Endothelial cell of umbilical vein (primary cell): ENCODE measurements at regions not wholly inside any gene's neighbourhood (a gene's known extent, or its start where the extent isn't known, plus 50 kb on each side); places are given as distances from the start of the nearest gene placed in this dataset.

Experiments
- CTCF ChIP-seq, 2 donors: IDR thresholded peaks; 1 replicate in 1 of 2; 2 replicates in 1 of 2; pipeline ENCODE4 v1.5.1; 2011; ENCODE audit warnings: low read length in 2 of 2, mild to moderate bottlenecking in 2 of 2, moderate library complexity in 2 of 2, control low read depth in 1 of 2, inconsistent platforms in 1 of 2, low read depth in 1 of 2; ENCODE audit not compliant: insufficient read depth in 1 of 2; ENCODE audit errors: extremely low read depth in 1 of 2
- EZH2 ChIP-seq: IDR thresholded peaks from 2 replicates; pipeline ENCODE4 v1.6.1; 2012; ENCODE audit warnings: borderline replicate concordance, low read depth, mild to moderate bottlenecking, moderate library complexity, low read length, inconsistent platforms; ENCODE audit not compliant: severe bottlenecking
- JUN ChIP-seq: IDR thresholded peaks from 2 replicates; pipeline ENCODE4 v1.6.1; 2011; ENCODE audit warnings: borderline replicate concordance, low read depth; ENCODE audit not compliant: insufficient read length, insufficient read depth
- MYC ChIP-seq: IDR thresholded peaks from one replicate; pipeline ENCODE4 v1.6.1; 2011; ENCODE audit warnings: mild to moderate bottlenecking, low read depth, low read length
- POLR2A ChIP-seq: IDR thresholded peaks from 2 replicates; pipeline ENCODE4 v1.6.1; 2012; ENCODE audit warnings: low read depth, mild to moderate bottlenecking, control low read depth, low read length
- POLR2AphosphoS5 ChIP-seq: IDR thresholded peaks from 2 replicates; pipeline ENCODE4 v1.6.1; 2012; ENCODE audit warnings: low read depth, mild to moderate bottlenecking, control low read depth, low read length, moderate library complexity; ENCODE audit not compliant: insufficient read depth
- TF ChIP-seq, protein P1 (sequence below): IDR thresholded peaks from 2 replicates; pipeline ENCODE4 v1.6.1; 2011; ENCODE audit not compliant: insufficient read depth, insufficient read length

DNA sequence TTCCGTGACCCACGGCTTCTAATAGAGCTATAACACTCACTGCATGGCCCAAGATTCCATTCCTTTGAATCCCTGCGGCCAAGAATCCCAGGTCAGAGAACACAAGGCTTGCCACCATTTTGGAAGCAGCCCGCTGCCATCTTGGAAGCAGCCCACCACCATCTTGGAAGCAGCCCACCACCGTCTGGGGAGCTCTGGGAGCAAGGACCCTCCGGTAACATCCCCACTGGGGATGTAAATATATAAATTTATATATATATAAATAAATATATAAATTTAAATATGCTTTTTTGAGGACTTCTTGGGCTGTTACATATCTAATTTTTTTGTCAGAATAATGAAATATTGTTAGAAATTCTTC, 122.4 kb downstream of the FAM170A start:
- no peak for TF ChIP-seq CTCF (IDR thresholded peaks at IDR 0.05; ENCODE audit: extremely low read depth in 1 of 2, insufficient read depth in 1 of 2, low read depth in 1 of 2, low read length in 2 of 2)
- no peak for TF ChIP-seq POLR2A
- TF ChIP-seq MYC, result no peak
- TF ChIP-seq, protein P1, sequence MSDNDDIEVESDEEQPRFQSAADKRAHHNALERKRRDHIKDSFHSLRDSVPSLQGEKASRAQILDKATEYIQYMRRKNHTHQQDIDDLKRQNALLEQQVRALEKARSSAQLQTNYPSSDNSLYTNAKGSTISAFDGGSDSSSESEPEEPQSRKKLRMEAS, result no peak
- no peak for TF ChIP-seq POLR2AphosphoS5
- no peak for TF ChIP-seq EZH2
- no peak for TF ChIP-seq JUN
